SK-N-SH treated with all-trans-retinoic acid at 6 μM for 48 hours (cell line): ENCODE measurements at regions not wholly inside any gene's neighbourhood (a gene's known extent, or its start where the extent isn't known, plus 50 kb on each side); places are given as distances from the start of the nearest gene placed in this dataset.

Experiments used
- ATAC-seq: fragments of 200-7000 bp; cut with Tn5 transposase; 3 replicates; pipeline ENCODE4 v1.9.1; 2020; ENCODE audit warnings: mild to moderate bottlenecking, moderate library complexity
- BACH2 ChIP-seq: fragments of 250-450 bp; sonication (Bioruptor Pico); IDR thresholded peaks from 2 replicates; pipeline ENCODE4 v1.9.0; 2021; ENCODE audit warnings: mild to moderate bottlenecking, borderline replicate concordance
- CSDC2 ChIP-seq: fragments of 250-450 bp; sonication (Bioruptor Pico); IDR thresholded peaks from 2 replicates; pipeline ENCODE4 v1.5.0; 2020; ENCODE audit warnings: mild to moderate bottlenecking, moderate library complexity
- ESRRG ChIP-seq: fragments of 250-450 bp; sonication (Bioruptor Pico); IDR thresholded peaks from 2 replicates; pipeline ENCODE4 v1.6.1; 2021; ENCODE audit warnings: mild to moderate bottlenecking
- GLIS3 ChIP-seq: fragments of 250-450 bp; sonication (Bioruptor Pico); IDR thresholded peaks from 2 replicates; pipeline ENCODE4 v1.5.0; 2020; ENCODE audit warnings: mild to moderate bottlenecking, moderate library complexity
- ISL1 ChIP-seq: fragments of 250-450 bp; sonication (Bioruptor Pico); IDR thresholded peaks from 2 replicates; pipeline ENCODE4 v2.1.2; 2022; ENCODE audit warnings: mild to moderate bottlenecking, moderate library complexity
- OSR1 ChIP-seq: fragments of 250-450 bp; sonication (Bioruptor Pico); IDR thresholded peaks from 2 replicates; pipeline ENCODE4 v1.8.0; 2022; ENCODE audit warnings: moderate library complexity, mild to moderate bottlenecking, inconsistent platforms
- PPARA ChIP-seq: fragments of 250-450 bp; sonication (Bioruptor Pico); IDR thresholded peaks from 2 replicates; pipeline ENCODE4 v1.5.0; 2020; ENCODE audit warnings: mild to moderate bottlenecking, borderline replicate concordance
- RARB ChIP-seq: fragments of 250-450 bp; sonication (Bioruptor Pico); IDR thresholded peaks from 2 replicates; pipeline ENCODE4 v1.8.0; 2021; ENCODE audit warnings: mild to moderate bottlenecking, moderate library complexity
- SNAI2 ChIP-seq: fragments of 250-450 bp; sonication (Bioruptor Pico); IDR thresholded peaks from 2 replicates; pipeline ENCODE4 v1.5.0; 2020; ENCODE audit warnings: mild to moderate bottlenecking, moderate library complexity
- TCF4 ChIP-seq: fragments of 250-450 bp; sonication (Bioruptor Pico); IDR thresholded peaks from 2 replicates; pipeline ENCODE4 v1.8.0; 2021; ENCODE audit warnings: mild to moderate bottlenecking, moderate library complexity, borderline replicate concordance
- TOX ChIP-seq: fragments of 250-450 bp; sonication (Bioruptor Pico); IDR thresholded peaks from 2 replicates; pipeline ENCODE4 v1.8.0; 2021; ENCODE audit warnings: mild to moderate bottlenecking, moderate library complexity, borderline replicate concordance
- ZC3H10 ChIP-seq: fragments of 250-450 bp; sonication (Bioruptor Pico); IDR thresholded peaks from 2 replicates; pipeline ENCODE4 v1.5.1; 2021; ENCODE audit warnings: mild to moderate bottlenecking, moderate library complexity
- ZFP3 ChIP-seq: fragments of 250-450 bp; sonication (Bioruptor Pico); IDR thresholded peaks from 2 replicates; pipeline ENCODE4 v1.5.0; 2020; ENCODE audit warnings: mild to moderate bottlenecking, moderate library complexity
- ZFP30 ChIP-seq: fragments of 450-650 bp; formaldehyde crosslinking; IDR thresholded peaks from 2 replicates; pipeline ENCODE4 v1.5.0; 2022; ENCODE audit warnings: mild to moderate bottlenecking, moderate library complexity
- ZNF565 ChIP-seq: fragments of 450-650 bp; formaldehyde crosslinking; conservative IDR thresholded peaks from 2 replicates; pipeline ENCODE4 v1.5.0; 2020; ENCODE audit warnings: low read depth, mild to moderate bottlenecking, moderate library complexity
- ZNF70 ChIP-seq: fragments of 450-650 bp; formaldehyde crosslinking; IDR thresholded peaks from 2 replicates; pipeline ENCODE4 v1.5.0; 2020; ENCODE audit warnings: mild to moderate bottlenecking, moderate library complexity
- ZNF8 ChIP-seq: fragments of 450-650 bp; formaldehyde crosslinking; IDR thresholded peaks from 2 replicates; pipeline ENCODE4 v1.5.0; 2020; ENCODE audit warnings: mild to moderate bottlenecking, moderate library complexity
- TF ChIP-seq, protein P1 (sequence below): fragments of 250-450 bp; sonication (Bioruptor Pico); IDR thresholded peaks from 2 replicates; pipeline ENCODE4 v1.5.1; 2021; ENCODE audit warnings: mild to moderate bottlenecking, moderate library complexity
- TF ChIP-seq, protein P2 (sequence below): fragments of 250-450 bp; sonication (Bioruptor Pico); IDR thresholded peaks from 2 replicates; pipeline ENCODE4 v1.8.0; 2021; ENCODE audit warnings: low read depth, mild to moderate bottlenecking, moderate library complexity, borderline replicate concordance
- TF ChIP-seq, protein P3 (sequence below): fragments of 250-450 bp; sonication (Bioruptor Pico); IDR thresholded peaks from 2 replicates; pipeline ENCODE4 v1.5.0; 2020; ENCODE audit warnings: mild to moderate bottlenecking, moderate library complexity
- TF ChIP-seq, protein P4 (sequence below): fragments of 250-450 bp; sonication (Bioruptor Pico); IDR thresholded peaks from 2 replicates; pipeline ENCODE4 v1.8.0; 2020; ENCODE audit warnings: mild to moderate bottlenecking, moderate library complexity, borderline replicate concordance
- TF ChIP-seq, protein P5 (sequence below): fragments of 250-450 bp; sonication (Bioruptor Pico); IDR thresholded peaks from 2 replicates; pipeline ENCODE4 v1.5.1; 2020; ENCODE audit warnings: low read depth, mild to moderate bottlenecking, moderate library complexity

DNA sequence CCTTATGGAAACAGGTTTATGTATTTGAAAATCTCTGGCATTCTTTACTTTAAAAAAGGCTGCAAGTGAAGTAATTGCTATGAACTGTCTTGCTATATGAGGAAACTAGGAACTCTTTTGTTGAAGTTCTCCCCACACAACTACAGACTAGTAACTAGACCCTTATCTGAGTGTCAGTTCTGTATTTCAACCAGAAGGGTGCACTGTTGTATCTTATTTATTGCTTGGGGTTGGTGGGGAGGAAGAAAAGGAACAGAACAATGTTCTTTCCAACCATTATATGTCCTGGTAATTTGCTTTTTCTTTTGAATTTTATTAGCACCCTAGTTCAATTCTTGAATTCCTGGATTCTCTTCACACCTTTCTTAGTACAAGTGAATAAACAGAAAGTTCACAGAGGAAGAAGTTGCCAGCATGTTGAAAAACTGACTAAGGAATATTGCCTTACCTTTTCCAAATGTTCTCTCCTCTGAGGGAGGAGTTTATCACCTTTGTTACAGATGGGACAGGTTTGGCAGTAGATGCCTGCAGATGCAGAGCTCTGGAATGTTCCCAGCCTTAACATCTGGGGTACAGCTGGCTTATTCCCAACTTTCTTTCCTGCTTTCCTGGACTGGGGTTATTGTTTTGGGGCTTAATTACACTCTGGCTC, 162.4 kb upstream of the CFAP20DC start:
- TF ChIP-seq ZNF70 (CRISPR knock-in tag) (no peak), SNAI2 (CRISPR knock-in tag) (no peak), ZFP30 (no peak), OSR1 (CRISPR knock-in tag) (no peak), BACH2 (CRISPR knock-in tag) (no peak)
- ATAC-seq: peak; percentile 96

DNA sequence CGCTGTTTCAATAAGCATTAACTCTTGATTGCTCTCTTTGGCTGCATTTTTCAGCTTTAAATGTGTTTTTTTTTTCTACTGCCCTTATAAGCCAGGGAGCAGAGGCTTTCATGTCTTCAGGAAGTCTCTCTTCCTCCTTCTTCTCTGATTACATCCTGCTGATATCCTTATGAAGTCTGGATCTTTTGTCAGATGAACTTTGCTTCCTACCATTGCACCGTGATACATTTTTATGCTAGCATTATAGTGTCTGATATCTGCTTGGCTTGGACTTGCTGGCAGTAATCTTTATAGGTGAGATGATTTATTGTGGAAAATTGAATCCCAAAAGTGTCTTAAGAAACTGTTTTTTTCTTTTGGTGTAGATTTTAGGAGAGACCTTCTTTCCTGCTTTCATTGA, 160.4 kb upstream of the CFAP20DC start:
- TF ChIP-seq, protein P1, sequence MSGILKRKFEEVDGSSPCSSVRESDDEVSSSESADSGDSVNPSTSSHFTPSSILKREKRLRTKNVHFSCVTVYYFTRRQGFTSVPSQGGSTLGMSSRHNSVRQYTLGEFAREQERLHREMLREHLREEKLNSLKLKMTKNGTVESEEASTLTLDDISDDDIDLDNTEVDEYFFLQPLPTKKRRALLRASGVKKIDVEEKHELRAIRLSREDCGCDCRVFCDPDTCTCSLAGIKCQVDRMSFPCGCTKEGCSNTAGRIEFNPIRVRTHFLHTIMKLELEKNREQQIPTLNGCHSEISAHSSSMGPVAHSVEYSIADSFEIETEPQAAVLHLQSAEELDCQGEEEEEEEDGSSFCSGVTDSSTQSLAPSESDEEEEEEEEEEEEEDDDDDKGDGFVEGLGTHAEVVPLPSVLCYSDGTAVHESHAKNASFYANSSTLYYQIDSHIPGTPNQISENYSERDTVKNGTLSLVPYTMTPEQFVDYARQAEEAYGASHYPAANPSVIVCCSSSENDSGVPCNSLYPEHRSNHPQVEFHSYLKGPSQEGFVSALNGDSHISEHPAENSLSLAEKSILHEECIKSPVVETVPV (CRISPR knock-in tag): no peak
- TF ChIP-seq RARB: no peak
- no peak for TF ChIP-seq BACH2 (CRISPR knock-in tag)
- TF ChIP-seq ESRRG (CRISPR knock-in tag): no peak
- TF ChIP-seq ISL1 (CRISPR knock-in tag): no peak
- TF ChIP-seq ZFP3 (CRISPR knock-in tag): no peak
- no peak for TF ChIP-seq PPARA (CRISPR knock-in tag)
- TF ChIP-seq GLIS3: no peak
- no peak for TF ChIP-seq ZNF8 (CRISPR knock-in tag)
- TF ChIP-seq, protein P2, sequence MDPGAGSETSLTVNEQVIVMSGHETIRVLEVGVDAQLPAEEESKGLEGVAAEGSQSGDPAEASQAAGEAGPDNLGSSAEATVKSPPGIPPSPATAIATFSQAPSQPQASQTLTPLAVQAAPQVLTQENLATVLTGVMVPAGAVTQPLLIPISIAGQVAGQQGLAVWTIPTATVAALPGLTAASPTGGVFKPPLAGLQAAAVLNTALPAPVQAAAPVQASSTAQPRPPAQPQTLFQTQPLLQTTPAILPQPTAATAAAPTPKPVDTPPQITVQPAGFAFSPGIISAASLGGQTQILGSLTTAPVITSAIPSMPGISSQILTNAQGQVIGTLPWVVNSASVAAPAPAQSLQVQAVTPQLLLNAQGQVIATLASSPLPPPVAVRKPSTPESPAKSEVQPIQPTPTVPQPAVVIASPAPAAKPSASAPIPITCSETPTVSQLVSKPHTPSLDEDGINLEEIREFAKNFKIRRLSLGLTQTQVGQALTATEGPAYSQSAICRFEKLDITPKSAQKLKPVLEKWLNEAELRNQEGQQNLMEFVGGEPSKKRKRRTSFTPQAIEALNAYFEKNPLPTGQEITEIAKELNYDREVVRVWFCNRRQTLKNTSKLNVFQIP: no peak
- no peak for TF ChIP-seq TCF4
- TF ChIP-seq CSDC2: no peak
- TF ChIP-seq, protein P3, sequence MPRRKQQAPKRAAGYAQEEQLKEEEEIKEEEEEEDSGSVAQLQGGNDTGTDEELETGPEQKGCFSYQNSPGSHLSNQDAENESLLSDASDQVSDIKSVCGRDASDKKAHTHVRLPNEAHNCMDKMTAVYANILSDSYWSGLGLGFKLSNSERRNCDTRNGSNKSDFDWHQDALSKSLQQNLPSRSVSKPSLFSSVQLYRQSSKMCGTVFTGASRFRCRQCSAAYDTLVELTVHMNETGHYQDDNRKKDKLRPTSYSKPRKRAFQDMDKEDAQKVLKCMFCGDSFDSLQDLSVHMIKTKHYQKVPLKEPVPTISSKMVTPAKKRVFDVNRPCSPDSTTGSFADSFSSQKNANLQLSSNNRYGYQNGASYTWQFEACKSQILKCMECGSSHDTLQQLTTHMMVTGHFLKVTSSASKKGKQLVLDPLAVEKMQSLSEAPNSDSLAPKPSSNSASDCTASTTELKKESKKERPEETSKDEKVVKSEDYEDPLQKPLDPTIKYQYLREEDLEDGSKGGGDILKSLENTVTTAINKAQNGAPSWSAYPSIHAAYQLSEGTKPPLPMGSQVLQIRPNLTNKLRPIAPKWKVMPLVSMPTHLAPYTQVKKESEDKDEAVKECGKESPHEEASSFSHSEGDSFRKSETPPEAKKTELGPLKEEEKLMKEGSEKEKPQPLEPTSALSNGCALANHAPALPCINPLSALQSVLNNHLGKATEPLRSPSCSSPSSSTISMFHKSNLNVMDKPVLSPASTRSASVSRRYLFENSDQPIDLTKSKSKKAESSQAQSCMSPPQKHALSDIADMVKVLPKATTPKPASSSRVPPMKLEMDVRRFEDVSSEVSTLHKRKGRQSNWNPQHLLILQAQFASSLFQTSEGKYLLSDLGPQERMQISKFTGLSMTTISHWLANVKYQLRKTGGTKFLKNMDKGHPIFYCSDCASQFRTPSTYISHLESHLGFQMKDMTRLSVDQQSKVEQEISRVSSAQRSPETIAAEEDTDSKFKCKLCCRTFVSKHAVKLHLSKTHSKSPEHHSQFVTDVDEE: no peak
- no peak for TF ChIP-seq TOX
- TF ChIP-seq, protein P4, sequence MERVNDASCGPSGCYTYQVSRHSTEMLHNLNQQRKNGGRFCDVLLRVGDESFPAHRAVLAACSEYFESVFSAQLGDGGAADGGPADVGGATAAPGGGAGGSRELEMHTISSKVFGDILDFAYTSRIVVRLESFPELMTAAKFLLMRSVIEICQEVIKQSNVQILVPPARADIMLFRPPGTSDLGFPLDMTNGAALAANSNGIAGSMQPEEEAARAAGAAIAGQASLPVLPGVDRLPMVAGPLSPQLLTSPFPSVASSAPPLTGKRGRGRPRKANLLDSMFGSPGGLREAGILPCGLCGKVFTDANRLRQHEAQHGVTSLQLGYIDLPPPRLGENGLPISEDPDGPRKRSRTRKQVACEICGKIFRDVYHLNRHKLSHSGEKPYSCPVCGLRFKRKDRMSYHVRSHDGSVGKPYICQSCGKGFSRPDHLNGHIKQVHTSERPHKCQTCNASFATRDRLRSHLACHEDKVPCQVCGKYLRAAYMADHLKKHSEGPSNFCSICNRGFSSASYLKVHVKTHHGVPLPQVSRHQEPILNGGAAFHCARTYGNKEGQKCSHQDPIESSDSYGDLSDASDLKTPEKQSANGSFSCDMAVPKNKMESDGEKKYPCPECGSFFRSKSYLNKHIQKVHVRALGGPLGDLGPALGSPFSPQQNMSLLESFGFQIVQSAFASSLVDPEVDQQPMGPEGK (CRISPR knock-in tag): no peak
- no peak for TF ChIP-seq OSR1 (CRISPR knock-in tag)
- TF ChIP-seq, protein P5, sequence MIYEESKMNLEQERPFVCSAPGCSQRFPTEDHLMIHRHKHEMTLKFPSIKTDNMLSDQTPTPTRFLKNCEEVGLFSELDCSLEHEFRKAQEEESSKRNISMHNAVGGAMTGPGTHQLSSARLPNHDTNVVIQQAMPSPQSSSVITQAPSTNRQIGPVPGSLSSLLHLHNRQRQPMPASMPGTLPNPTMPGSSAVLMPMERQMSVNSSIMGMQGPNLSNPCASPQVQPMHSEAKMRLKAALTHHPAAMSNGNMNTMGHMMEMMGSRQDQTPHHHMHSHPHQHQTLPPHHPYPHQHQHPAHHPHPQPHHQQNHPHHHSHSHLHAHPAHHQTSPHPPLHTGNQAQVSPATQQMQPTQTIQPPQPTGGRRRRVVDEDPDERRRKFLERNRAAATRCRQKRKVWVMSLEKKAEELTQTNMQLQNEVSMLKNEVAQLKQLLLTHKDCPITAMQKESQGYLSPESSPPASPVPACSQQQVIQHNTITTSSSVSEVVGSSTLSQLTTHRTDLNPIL (CRISPR knock-in tag): no peak
- no peak for TF ChIP-seq ZFP30
- no peak for TF ChIP-seq ZNF70 (CRISPR knock-in tag)
- no peak for TF ChIP-seq ZNF565
- no peak for ATAC-seq

DNA sequence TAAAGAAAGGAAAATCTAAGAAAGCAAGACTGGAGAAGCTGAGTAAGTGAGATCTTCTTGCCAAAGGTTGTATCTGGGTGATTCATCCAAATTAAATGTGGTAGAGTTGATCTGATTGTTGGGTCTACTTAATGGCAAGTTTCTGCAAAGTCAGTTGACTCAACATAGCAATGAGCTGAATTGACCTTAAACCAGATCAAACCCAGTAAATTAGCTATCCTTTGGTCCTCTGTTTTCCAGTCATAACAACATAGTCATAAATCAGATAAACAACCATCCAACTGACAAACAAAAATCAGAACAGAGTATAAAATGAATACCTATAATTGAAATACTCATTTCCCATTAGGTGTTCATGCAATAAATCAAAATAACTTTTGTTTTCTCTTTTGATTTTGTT, 142.6 kb upstream of the CFAP20DC start:
- peak; percentile 93 for ATAC-seq

More for the DNA sequence above, 142.6 kb upstream of the CFAP20DC start:
- TF ChIP-seq TOX (peak; percentile 89; the same call in 1 of the 2 replicates), ZFP30 (no peak), BACH2 (CRISPR knock-in tag) (no peak), CSDC2 (no peak), ZC3H10 (CRISPR knock-in tag) (peak; percentile 95), ISL1 (CRISPR knock-in tag) (peak; percentile 94)
- TF ChIP-seq, protein P1 (CRISPR knock-in tag): no peak
- TF ChIP-seq, protein P2: peak; percentile 61; the same call in 1 of the 2 replicates
